ENCODE measurements at regions not wholly inside any gene's neighbourhood (a gene's known extent, or its start where the extent isn't known, plus 50 kb on each side); places are given as distances from the start of the nearest gene placed in this dataset.

DNA sequence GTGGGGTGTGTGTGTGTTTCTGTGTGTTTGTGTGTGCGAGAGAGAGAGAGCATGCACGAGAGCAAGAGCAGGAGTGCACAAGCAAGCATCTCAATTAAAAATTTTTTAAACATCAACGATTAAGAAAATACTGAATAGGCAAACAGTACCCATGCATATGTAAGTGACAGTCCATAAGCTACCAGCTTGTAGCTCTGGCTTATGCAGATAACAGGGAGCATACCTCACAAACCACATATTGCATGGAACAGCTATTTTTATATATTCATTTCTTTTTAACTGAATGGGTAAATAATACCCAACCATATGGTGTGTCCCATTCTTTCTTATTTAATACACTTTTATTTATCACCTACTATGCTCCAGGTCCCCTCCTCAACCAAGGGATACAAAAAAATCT is 234.5 kb downstream of the KBTBD8 start:
- Histone ChIP-seq H3K4me1 (no peaks in the 10 kb centered on the region), H3K4me3 (no peak overlapping the region), H3K27ac (no peak overlapping the region), H3K27me3 (no peaks in the 10 kb centered on the region), H3K36me3 (no peaks in the 10 kb centered on the region), H3K9me3 (no peaks in the 10 kb centered on the region)
- DNase-seq = no peak
- in situ Hi-C loops (cut with MboI; ENCODE audit: low pct_ligation_motif_present in 1 of 4, low pct_unique_long_range_greater_than_20kb in 1 of 4, low sequenced_read_pairs in 3 of 4) (no loop called here), intact Hi-C loops (cut with DNase I; ENCODE audit: low total_unique reads) (no loop called here)
- WGBS, 2 donors (ENCODE audit: low coverage in 1 of 2) = 82 to 87% methylated on average over 3 of the region's 3 CpGs
- no peak for TF ChIP-seq EP300 (IDR thresholded peaks at IDR 0.05; ENCODE audit: low read depth)
- TF ChIP-seq POLR2AphosphoS5 (IDR thresholded peaks at IDR 0.05) = no peak
- no peak for TF ChIP-seq CTCF (IDR thresholded peaks at IDR 0.05)
- TF ChIP-seq POLR2A (IDR thresholded peaks at IDR 0.05) = no peak

- H3K27ac ChIP-seq = no peak overlapping the region
- 98 to 100% methylated on average over 1 to 2 of the region's 2 CpGs for WGBS, 2 donors (ENCODE audit: low coverage in 1 of 2)
- H3K9me3 ChIP-seq = no peaks in the 10 kb centered on the region
- intact Hi-C loops (cut with DNase I; ENCODE audit: low total_unique reads) (no loop called here), in situ Hi-C loops (cut with MboI; ENCODE audit: low pct_ligation_motif_present in 1 of 4, low pct_unique_long_range_greater_than_20kb in 1 of 4, low sequenced_read_pairs in 3 of 4) (no loop called here)
- H3K4me1 ChIP-seq = no peaks in the 10 kb centered on the region
- no peak overlapping the region for H3K4me3 ChIP-seq
- TF ChIP-seq POLR2AphosphoS5 (IDR thresholded peaks at IDR 0.05) (no peak), CTCF (IDR thresholded peaks at IDR 0.05) (no peak), POLR2A (IDR thresholded peaks at IDR 0.05) (no peak), EP300 (IDR thresholded peaks at IDR 0.05; ENCODE audit: low read depth) (no peak)
- H3K27me3 ChIP-seq = no peaks in the 10 kb centered on the region
- DNase-seq = no peak
- no peaks in the 10 kb centered on the region for H3K36me3 ChIP-seq
Observed at GRCh38 chr3:67239353-67239752, 241.2 kb downstream of the KBTBD8 start.

DNA sequence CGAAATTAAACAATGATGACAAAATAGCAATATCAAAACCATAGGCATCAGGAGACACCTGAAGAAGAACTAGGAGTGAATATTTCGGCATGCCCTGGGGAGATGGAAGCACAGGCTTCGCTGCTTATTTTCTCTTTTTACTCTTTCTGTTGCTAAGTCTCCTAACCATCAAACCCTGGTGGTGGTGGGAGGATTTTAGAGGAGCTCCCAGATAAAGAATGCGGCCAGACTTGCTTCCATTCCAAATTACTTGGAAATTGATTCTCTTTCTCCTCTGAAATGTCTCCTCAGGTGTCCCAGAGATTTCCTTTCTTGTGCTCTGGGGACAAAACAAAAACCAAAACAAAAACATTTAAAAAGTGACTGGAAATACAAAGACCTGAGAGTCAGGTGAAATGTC is 243.0 kb downstream of the KBTBD8 start:
- no peak for TF ChIP-seq EP300 (IDR thresholded peaks at IDR 0.05; ENCODE audit: low read depth)
- TF ChIP-seq POLR2A (IDR thresholded peaks at IDR 0.05) = no peak
- no peak for TF ChIP-seq POLR2AphosphoS5 (IDR thresholded peaks at IDR 0.05)
- TF ChIP-seq CTCF (IDR thresholded peaks at IDR 0.05) = no peak

GRCh38 chr3:67244130-67244529 is 246.0 kb downstream of the KBTBD8 start:
- Histone ChIP-seq H3K4me1 (no peaks in the 10 kb centered on the region), H3K4me3 (no peak overlapping the region), H3K27ac (no peak overlapping the region), H3K9me3 (no peaks in the 10 kb centered on the region), H3K36me3 (no peaks in the 10 kb centered on the region), H3K27me3 (no peaks in the 10 kb centered on the region)
- 86 to 88% methylated on average over 2 of the region's 2 CpGs for WGBS, 2 donors (ENCODE audit: low coverage in 1 of 2)
- no peak for DNase-seq
- TF ChIP-seq EP300 (IDR thresholded peaks at IDR 0.05; ENCODE audit: low read depth) = no peak
- no peak for TF ChIP-seq CTCF (IDR thresholded peaks at IDR 0.05)
- no peak for TF ChIP-seq POLR2AphosphoS5 (IDR thresholded peaks at IDR 0.05)
- TF ChIP-seq POLR2A (IDR thresholded peaks at IDR 0.05) = no peak
- intact Hi-C loops (cut with DNase I; ENCODE audit: low total_unique reads) = no loop called here
- in situ Hi-C loops (cut with MboI; ENCODE audit: low pct_ligation_motif_present in 1 of 4, low pct_unique_long_range_greater_than_20kb in 1 of 4, low sequenced_read_pairs in 3 of 4) = no loop called here

More for the DNA sequence above, 243.0 kb downstream of the KBTBD8 start:
- Histone ChIP-seq H3K4me1 (no peaks in the 10 kb centered on the region), H3K27ac (no peak overlapping the region), H3K9me3 (no peaks in the 10 kb centered on the region), H3K36me3 (no peaks in the 10 kb centered on the region), H3K27me3 (no peaks in the 10 kb centered on the region), H3K4me3 (no peak overlapping the region)
- DNase-seq = no peak
- WGBS, 2 donors (ENCODE audit: low coverage in 1 of 2) = 82 to 95% methylated on average over 3 to 4 of the region's 4 CpGs
- intact Hi-C loops (cut with DNase I; ENCODE audit: low total_unique reads) = no loop called here
- in situ Hi-C loops (cut with MboI; ENCODE audit: low pct_ligation_motif_present in 1 of 4, low pct_unique_long_range_greater_than_20kb in 1 of 4, low sequenced_read_pairs in 3 of 4) = no loop called here

All from transverse colon (tissue), 4 donors.